ENCODE measurements at regions not wholly inside any gene's neighbourhood (a gene's known extent, or its start where the extent isn't known, plus 50 kb on each side); places are given as distances from the start of the nearest gene placed in this dataset.

DNA sequence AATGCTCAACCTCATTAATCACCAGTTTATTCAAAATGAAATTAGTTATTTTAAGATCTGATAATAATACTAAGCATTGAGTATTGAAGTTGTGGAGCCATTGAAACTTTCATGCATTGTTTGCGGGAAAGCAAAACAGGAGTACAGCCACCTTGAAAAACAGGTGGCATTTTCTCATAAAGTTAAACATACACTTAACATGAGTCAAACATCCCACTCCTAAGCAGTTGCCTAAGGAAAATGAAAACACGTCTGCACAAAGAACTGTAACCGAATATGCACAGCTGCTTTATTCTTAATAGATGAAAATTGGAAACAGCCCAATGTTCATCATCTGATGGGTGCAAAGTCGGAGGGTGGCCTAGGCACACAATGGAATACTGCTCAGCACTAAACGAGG, 177.3 kb downstream of the IRX2 start:
- TF ChIP-seq, protein P1, sequence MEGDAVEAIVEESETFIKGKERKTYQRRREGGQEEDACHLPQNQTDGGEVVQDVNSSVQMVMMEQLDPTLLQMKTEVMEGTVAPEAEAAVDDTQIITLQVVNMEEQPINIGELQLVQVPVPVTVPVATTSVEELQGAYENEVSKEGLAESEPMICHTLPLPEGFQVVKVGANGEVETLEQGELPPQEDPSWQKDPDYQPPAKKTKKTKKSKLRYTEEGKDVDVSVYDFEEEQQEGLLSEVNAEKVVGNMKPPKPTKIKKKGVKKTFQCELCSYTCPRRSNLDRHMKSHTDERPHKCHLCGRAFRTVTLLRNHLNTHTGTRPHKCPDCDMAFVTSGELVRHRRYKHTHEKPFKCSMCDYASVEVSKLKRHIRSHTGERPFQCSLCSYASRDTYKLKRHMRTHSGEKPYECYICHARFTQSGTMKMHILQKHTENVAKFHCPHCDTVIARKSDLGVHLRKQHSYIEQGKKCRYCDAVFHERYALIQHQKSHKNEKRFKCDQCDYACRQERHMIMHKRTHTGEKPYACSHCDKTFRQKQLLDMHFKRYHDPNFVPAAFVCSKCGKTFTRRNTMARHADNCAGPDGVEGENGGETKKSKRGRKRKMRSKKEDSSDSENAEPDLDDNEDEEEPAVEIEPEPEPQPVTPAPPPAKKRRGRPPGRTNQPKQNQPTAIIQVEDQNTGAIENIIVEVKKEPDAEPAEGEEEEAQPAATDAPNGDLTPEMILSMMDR (IDR thresholded peaks at IDR 0.05), result no peak
- no peak for TF ChIP-seq POLR2A (IDR thresholded peaks at IDR 0.05)
